Neuron (in vitro differentiated cells): ENCODE measurements at regions not wholly inside any gene's neighbourhood (a gene's known extent, or its start where the extent isn't known, plus 50 kb on each side); places are given as distances from the start of the nearest gene placed in this dataset.

Source experiments
- H2AFZ ChIP-seq: one replicate; pipeline ENCODE4 v1.6.1; 2013; ENCODE audit warnings: low read depth, mild to moderate bottlenecking, inconsistent platforms, low read length, moderate library complexity
- H3K27me3 ChIP-seq: one replicate; pipeline ENCODE4 v1.6.1; 2013; ENCODE audit warnings: low read length; ENCODE audit not compliant: insufficient read depth
- H3K36me3 ChIP-seq: one replicate; pipeline ENCODE4 v1.6.1; 2013; ENCODE audit warnings: low read length; ENCODE audit not compliant: insufficient read depth
- H3K4me1 ChIP-seq: one replicate; pipeline ENCODE4 v1.6.1; 2013; ENCODE audit warnings: low read length; ENCODE audit not compliant: insufficient read depth
- H3K4me3 ChIP-seq: 2 replicates; pipeline ENCODE4 v1.5.1; 2013; ENCODE audit warnings: mild to moderate bottlenecking, low read length, moderate library complexity
- H3K9me3 ChIP-seq: one replicate; pipeline ENCODE4 v1.6.1; 2013; ENCODE audit warnings: low read length

DNA sequence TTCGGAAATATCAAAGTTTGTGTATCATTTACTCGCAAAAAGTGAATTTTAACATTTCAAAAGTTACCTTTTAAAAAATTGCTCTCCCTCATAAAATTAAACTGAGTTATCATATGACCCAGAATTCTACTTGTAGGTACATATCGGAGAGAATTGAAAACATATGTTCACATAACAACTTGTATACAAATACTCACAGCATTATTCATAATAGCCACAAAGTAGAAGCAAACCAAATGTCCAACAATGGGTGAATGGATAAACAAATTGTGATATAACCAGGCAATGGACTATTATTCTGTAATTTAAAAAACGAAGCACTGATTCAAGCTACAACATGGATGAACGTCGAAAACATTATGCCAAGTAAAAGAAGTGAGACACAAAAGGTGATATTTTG lies 412.0 kb upstream of the TCF4 start:
- H3K4me3 ChIP-seq: no peak overlapping the region
- no peak overlapping the region for H2AFZ ChIP-seq
- H3K27me3 ChIP-seq: no peaks in the 10 kb centered on the region
- H3K4me1 ChIP-seq: peaks cover 38% of the 10 kb centered on the region
- H3K36me3 ChIP-seq: no peaks in the 10 kb centered on the region
- no peaks in the 10 kb centered on the region for H3K9me3 ChIP-seq

GRCh38 chr18:55999641-56000040 lies 411.6 kb upstream of the TCF4 start:
- no peaks in the 10 kb centered on the region for H3K9me3 ChIP-seq
- H3K36me3 ChIP-seq: no peaks in the 10 kb centered on the region
- H2AFZ ChIP-seq: peak overlapping the region; percentile 19
- H3K4me3 ChIP-seq: no peak overlapping the region
- peaks cover 38% of the 10 kb centered on the region for H3K4me1 ChIP-seq
- no peaks in the 10 kb centered on the region for H3K27me3 ChIP-seq

DNA sequence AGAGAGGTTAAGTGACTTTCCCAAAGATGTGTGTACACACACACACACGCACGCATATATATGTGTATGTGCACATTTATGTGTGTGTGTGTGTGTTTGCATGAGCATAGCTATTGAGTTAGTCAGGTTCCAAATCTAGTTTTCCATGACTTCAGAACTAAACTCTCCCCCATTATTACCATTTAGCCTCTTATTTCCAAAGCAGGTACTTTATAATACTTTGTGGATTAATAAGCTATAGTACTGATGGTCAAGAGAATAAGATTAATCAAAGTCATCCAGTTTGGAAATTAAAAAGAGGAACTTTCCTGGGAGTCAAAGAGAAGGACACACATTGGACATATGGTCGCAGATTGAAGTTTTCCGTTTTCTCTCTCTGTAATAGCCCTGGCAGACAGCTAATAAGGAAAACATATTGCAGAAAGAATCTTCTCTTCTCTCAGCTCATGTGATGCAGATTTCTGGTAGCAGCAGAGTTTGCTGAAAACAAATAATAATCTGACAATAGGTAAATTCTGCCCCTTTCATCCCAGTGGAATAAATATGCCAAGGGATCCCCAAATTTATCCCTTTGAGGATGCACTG lies 410.9 kb upstream of the TCF4 start:
- H2AFZ ChIP-seq: peak overlapping the region; percentile 19
- peak overlapping the region; percentile 32 for H3K4me3 ChIP-seq
- no peaks in the 10 kb centered on the region for H3K36me3 ChIP-seq
- no peaks in the 10 kb centered on the region for H3K9me3 ChIP-seq
- peaks cover 38% of the 10 kb centered on the region for H3K4me1 ChIP-seq
- H3K27me3 ChIP-seq: no peaks in the 10 kb centered on the region

DNA sequence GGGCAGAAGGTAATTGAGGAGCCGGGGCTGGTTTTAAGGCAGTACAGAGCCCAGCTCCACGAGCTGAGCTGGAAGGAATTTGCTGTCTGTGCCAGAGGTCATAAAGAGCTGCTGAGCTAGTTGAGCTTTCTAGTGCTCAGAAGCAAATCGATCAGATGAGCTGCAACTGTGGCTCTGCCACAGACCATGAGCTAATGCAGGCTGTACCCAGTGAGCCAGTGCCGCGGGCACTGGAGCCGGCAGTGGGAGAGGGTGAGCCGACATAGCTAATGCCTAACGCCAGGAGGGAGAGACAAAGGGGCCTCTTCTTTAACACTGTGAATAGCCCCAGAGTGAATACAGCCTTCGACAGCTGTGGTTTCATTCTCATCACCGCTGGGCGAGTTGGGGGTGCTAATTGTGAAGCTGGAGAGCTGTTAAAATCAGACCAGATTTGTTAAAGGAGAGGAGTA lies 410.1 kb upstream of the TCF4 start:
- Histone ChIP-seq H3K4me1 (peaks cover 38% of the 10 kb centered on the region), H3K27me3 (no peaks in the 10 kb centered on the region), H3K9me3 (no peaks in the 10 kb centered on the region), H3K4me3 (peak overlapping the region; percentile 32), H2AFZ (peak overlapping the region; percentile 43), H3K36me3 (no peaks in the 10 kb centered on the region)

GRCh38 chr18:55997151-55997561 lies 409.2 kb upstream of the TCF4 start:
- Histone ChIP-seq H3K36me3 (no peaks in the 10 kb centered on the region), H2AFZ (no peak overlapping the region), H3K27me3 (no peaks in the 10 kb centered on the region), H3K4me3 (no peak overlapping the region), H3K9me3 (no peaks in the 10 kb centered on the region), H3K4me1 (peaks cover 38% of the 10 kb centered on the region)

DNA sequence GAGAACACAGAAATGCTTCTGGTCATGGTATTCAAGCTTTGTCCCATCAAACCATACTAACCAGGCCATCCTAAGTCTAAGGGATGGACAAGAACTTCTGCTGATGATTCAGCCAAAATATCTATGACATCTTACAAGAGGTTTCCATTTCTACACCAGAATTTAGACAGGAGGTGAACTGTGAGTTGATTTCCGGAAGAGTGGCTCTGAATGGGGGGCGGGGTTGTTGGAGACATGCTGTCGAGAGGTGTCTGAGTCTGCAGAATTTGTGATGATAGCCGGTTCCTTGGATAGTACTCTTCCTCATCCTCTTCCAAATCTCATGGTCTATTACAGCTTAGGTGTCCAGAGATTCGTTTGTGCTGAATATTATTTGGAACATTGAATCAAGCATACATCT lies 408.7 kb upstream of the TCF4 start:
- no peak overlapping the region for H2AFZ ChIP-seq
- H3K4me3 ChIP-seq: no peak overlapping the region
- peaks cover 38% of the 10 kb centered on the region for H3K4me1 ChIP-seq
- H3K27me3 ChIP-seq: no peaks in the 10 kb centered on the region
- H3K9me3 ChIP-seq: no peaks in the 10 kb centered on the region
- no peaks in the 10 kb centered on the region for H3K36me3 ChIP-seq

DNA sequence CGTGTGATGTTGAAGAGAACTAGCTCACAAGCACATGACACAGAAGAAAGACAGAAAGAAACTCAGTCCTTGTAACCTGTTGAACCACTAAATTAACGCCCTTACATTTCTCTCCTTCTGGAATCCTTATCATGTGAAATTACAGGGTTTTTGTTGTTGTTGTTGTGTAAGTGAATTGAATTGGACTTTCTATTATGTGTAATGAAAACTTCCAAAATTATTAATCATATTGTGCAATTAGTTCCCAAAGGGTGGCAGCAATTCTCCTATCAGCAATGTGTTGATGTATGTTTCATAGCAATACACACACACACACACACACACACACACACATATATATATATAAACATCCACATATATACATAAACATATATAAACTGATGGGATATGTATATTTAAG lies 402.2 kb upstream of the TCF4 start:
- Histone ChIP-seq H3K4me3 (no peak overlapping the region), H2AFZ (no peak overlapping the region), H3K9me3 (peaks cover 2% of the 10 kb centered on the region), H3K27me3 (no peaks in the 10 kb centered on the region), H3K36me3 (no peaks in the 10 kb centered on the region), H3K4me1 (no peaks in the 10 kb centered on the region)

DNA sequence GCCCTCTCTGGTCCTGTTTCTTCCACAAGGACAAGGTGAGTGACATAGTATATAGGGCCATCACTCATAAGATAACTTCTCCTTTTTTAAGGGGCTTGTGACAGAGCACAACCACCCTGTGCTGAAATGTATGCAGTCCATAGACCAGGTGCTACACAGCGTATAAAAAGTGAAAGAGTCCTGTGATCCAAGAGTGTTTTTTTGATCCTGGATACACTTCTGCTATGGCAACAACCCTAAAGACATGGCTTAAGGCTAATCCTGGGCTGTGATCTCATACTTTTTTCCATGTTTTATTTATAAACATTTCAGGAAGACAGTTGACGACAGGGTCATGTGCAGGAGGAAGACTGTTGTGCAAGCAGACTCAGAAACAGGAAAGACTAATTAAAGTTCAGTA lies 400.5 kb upstream of the TCF4 start:
- Histone ChIP-seq H3K27me3 (no peaks in the 10 kb centered on the region), H3K36me3 (no peaks in the 10 kb centered on the region), H3K4me1 (peaks cover under 1% of the 10 kb centered on the region), H3K4me3 (no peak overlapping the region), H3K9me3 (peaks cover 2% of the 10 kb centered on the region), H2AFZ (no peak overlapping the region)

GRCh38 chr18:55983433-55983832 lies 395.4 kb upstream of the TCF4 start:
- Histone ChIP-seq H3K9me3 (peaks cover 2% of the 10 kb centered on the region), H3K4me3 (no peak overlapping the region), H2AFZ (no peak overlapping the region), H3K27me3 (no peaks in the 10 kb centered on the region), H3K36me3 (no peaks in the 10 kb centered on the region), H3K4me1 (peaks cover 8% of the 10 kb centered on the region)

- no peaks in the 10 kb centered on the region for H3K36me3 ChIP-seq
- H3K4me1 ChIP-seq: peaks cover 8% of the 10 kb centered on the region
- H2AFZ ChIP-seq: no peak overlapping the region
- no peaks in the 10 kb centered on the region for H3K27me3 ChIP-seq
- no peak overlapping the region for H3K4me3 ChIP-seq
- H3K9me3 ChIP-seq: no peaks in the 10 kb centered on the region
Observed at GRCh38 chr18:55982992-55983391, 395.0 kb upstream of the TCF4 start.

DNA sequence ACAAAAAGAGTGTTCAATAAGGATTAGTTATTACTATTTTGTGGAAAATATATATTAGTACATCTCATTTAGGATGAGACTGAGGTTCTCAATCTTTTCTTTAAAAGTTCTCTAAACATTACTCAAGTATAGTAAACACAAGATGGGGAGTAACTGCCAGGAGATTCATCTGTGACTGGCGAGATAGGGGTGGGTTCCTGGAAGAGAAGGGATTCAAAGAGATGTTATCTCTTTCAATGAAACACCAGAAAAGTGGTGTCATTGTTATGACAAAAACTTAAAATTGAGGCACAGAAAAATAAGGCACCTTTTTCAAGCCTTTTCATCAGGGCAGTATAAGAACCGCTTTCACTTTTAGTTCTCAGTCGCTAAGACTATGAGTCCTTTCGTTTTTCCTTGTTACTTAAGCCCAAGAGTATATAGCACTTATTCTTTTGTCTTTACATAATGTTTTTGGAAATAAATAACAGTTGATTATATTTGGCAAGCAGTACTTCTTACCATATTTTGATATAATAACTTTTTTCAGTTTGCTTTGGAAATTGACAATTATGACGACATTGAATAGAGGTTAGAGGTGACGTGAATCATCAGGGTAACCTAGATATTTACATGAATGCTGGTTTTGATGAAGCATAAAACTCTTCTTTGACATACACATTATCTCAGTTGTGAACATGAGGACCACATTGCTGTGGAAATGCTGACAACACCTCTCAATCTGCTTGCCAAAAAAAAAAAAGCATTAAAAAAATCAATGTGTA lies 393.9 kb upstream of the TCF4 start:
- Histone ChIP-seq H3K4me1 (peaks cover 8% of the 10 kb centered on the region), H3K9me3 (no peaks in the 10 kb centered on the region), H3K27me3 (no peaks in the 10 kb centered on the region), H3K36me3 (no peaks in the 10 kb centered on the region), H3K4me3 (no peak overlapping the region), H2AFZ (no peak overlapping the region)

DNA sequence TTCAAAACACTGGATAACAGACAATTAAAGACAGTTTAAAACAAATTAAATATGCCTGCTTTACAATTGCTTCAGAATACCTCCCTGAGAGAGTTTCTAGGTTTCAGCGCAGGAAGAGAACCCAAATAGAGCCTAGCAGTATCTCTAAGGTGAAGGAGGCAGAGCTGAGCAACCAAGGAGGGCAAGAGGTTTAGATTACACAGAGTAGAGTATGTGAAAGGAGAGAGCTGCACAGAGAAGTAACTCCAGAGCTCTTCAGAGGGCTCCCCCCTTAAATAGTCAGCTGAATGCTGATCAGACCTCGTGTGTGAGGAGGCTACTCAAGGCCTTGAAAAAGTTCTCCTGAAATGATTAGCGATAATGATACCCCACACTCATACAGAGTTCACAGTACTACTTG lies 386.5 kb upstream of the TCF4 start:
- H3K27me3 ChIP-seq: no peaks in the 10 kb centered on the region
- H3K4me1 ChIP-seq: no peaks in the 10 kb centered on the region
- no peaks in the 10 kb centered on the region for H3K36me3 ChIP-seq

GRCh38 chr18:55968550-55968949 lies 380.6 kb upstream of the TCF4 start:
- no peaks in the 10 kb centered on the region for H3K36me3 ChIP-seq
- no peaks in the 10 kb centered on the region for H3K9me3 ChIP-seq
- H3K27me3 ChIP-seq: no peaks in the 10 kb centered on the region
- H2AFZ ChIP-seq: no peak overlapping the region
- H3K4me3 ChIP-seq: no peak overlapping the region
- no peaks in the 10 kb centered on the region for H3K4me1 ChIP-seq

More for the DNA sequence above, 386.5 kb upstream of the TCF4 start:
- H2AFZ ChIP-seq: no peak overlapping the region
- no peaks in the 10 kb centered on the region for H3K9me3 ChIP-seq
- no peak overlapping the region for H3K4me3 ChIP-seq
